IMR-90 (cell line): ENCODE measurements at regions not wholly inside any gene's neighbourhood (a gene's known extent, or its start where the extent isn't known, plus 50 kb on each side); places are given as distances from the start of the nearest gene placed in this dataset.
A peak's percentile ranks its signal among the peaks of the same experiment; 100 is the strongest.

ENCODE experiments used
- ATAC-seq: fragments of 200-7000 bp; cut with Tn5 transposase; 2 replicates; pipeline ENCODE4 v1.9.1; 2020; ENCODE audit warnings: low read depth, mild to moderate bottlenecking, moderate library complexity
- BruUV-seq: library from RNA; stranded (reverse); fragments of 400-500 nt; replicated peaks from 2 replicates; lab custom pipeline; 2021; lab: Mats Ljungman, UMichigan
- CTCF ChIA-PET: fragments of 300-600 bp; formaldehyde crosslinking; extraction: SDS; loops from one replicate; lab custom pipeline; 2021; ENCODE audit warnings: antibody characterized with exemption; lab: Yijun Ruan, JAX
- POLR2A ChIA-PET: fragments of 300-600 bp; sonication (Branson Sonifier 250); formaldehyde crosslinking; loops from one replicate; lab custom pipeline; 2022; ENCODE audit warnings: antibody characterized with exemption; ENCODE audit not compliant: unreplicated experiment; lab: Charles Lee
- DNase-seq: peaks from one replicate; pipeline ENCODE4 v3.0.0; 2013
- H2AFZ ChIP-seq: replicated peaks from 2 replicates; pipeline ENCODE3; 2013; ENCODE audit warnings: low read length, mild to moderate bottlenecking; ENCODE audit not compliant: poor library complexity
- H2AK5ac ChIP-seq: 2 replicates; pipeline ENCODE4 v1.6.1; 2013; ENCODE audit warnings: low read depth, low read length, inconsistent platforms
- H2AK9ac ChIP-seq: replicated peaks from 2 replicates; pipeline ENCODE3; 2013; ENCODE audit warnings: mild to moderate bottlenecking, low read depth, low read length, moderate library complexity; ENCODE audit not compliant: poor library complexity
- H2BK120ac ChIP-seq: 2 replicates; pipeline ENCODE4 v1.6.1; 2013; ENCODE audit warnings: low read depth, low read length, inconsistent platforms
- H2BK15ac ChIP-seq: 3 replicates; pipeline ENCODE4 v1.6.1; 2013; ENCODE audit warnings: low read depth, low read length, inconsistent platforms
- H2BK20ac ChIP-seq: 2 replicates; pipeline ENCODE4 v1.6.1; 2013; ENCODE audit warnings: low read depth, mild to moderate bottlenecking, inconsistent platforms, low read length, moderate library complexity
- H2BK5ac ChIP-seq: 2 replicates; pipeline ENCODE4 v1.6.1; 2013; ENCODE audit warnings: mild to moderate bottlenecking, low read depth, low read length, inconsistent platforms; ENCODE audit not compliant: poor library complexity, severe bottlenecking
- H3K14ac ChIP-seq: replicated peaks from 2 replicates; pipeline ENCODE4 v1.6.1; 2013; ENCODE audit warnings: low read depth, low read length, inconsistent platforms
- H3K18ac ChIP-seq: 2 replicates; pipeline ENCODE4 v1.6.1; 2013; ENCODE audit warnings: low read depth, low read length, control low read depth
- H3K23ac ChIP-seq: 2 replicates; pipeline ENCODE4 v1.6.1; 2013; ENCODE audit warnings: low read depth, low read length, inconsistent platforms
- H3K27ac ChIP-seq: 2 replicates; pipeline ENCODE4 v1.5.1; 2013; ENCODE audit warnings: mild to moderate bottlenecking, control low read depth, low read length; ENCODE audit not compliant: insufficient read depth
- H3K27me3 ChIP-seq: 2 replicates; pipeline ENCODE4 v1.6.1; 2013; ENCODE audit warnings: low read length; ENCODE audit not compliant: control insufficient read depth, insufficient read depth
- H3K36me3 ChIP-seq: 2 replicates; pipeline ENCODE4 v1.6.1; 2013; ENCODE audit warnings: low read length, mixed read lengths; ENCODE audit not compliant: control insufficient read depth, insufficient read depth
- H3K4ac ChIP-seq: 2 replicates; pipeline ENCODE4 v1.6.1; 2013; ENCODE audit warnings: low read depth, low read length, inconsistent platforms
- H3K4me1 ChIP-seq: 2 replicates; pipeline ENCODE4 v1.6.1; 2013; ENCODE audit warnings: low read length, mixed read lengths; ENCODE audit not compliant: control insufficient read depth, insufficient read depth
- H3K4me2 ChIP-seq: 2 replicates; pipeline ENCODE4 v1.6.1; 2013; ENCODE audit warnings: low read depth, mild to moderate bottlenecking, control low read depth, low read length, moderate library complexity
- H3K4me3 ChIP-seq: 2 replicates; pipeline ENCODE4 v1.5.1; 2013; ENCODE audit warnings: low read depth, mild to moderate bottlenecking, control low read depth, low read length, moderate library complexity; ENCODE audit not compliant: insufficient read depth
- H3K56ac ChIP-seq: 2 replicates; pipeline ENCODE4 v1.6.1; 2013; ENCODE audit warnings: low read length, inconsistent platforms; ENCODE audit not compliant: insufficient read depth; ENCODE audit errors: extremely low read depth
- H3K79me1 ChIP-seq, 2 experiments: 2 replicates each; pipeline ENCODE4 v1.6.1; 2013; ENCODE audit warnings: low read length in 2 of 2, inconsistent platforms in 1 of 2, low read depth in 1 of 2
- H3K9ac ChIP-seq: 2 replicates; pipeline ENCODE4 v1.6.1; 2013; ENCODE audit warnings: low read depth, low read length, control low read depth
- H3K9me1 ChIP-seq: 2 replicates; pipeline ENCODE4 v1.6.1; 2013; ENCODE audit warnings: low read length, inconsistent platforms; ENCODE audit not compliant: insufficient read depth
- H3K9me3 ChIP-seq: 2 replicates; pipeline ENCODE4 v1.6.1; 2013; ENCODE audit warnings: low read length; ENCODE audit not compliant: control insufficient read depth, insufficient read depth
- H4K20me1 ChIP-seq: 2 replicates; pipeline ENCODE4 v1.6.1; 2013; ENCODE audit warnings: low read length, inconsistent platforms; ENCODE audit not compliant: insufficient read depth
- H4K5ac ChIP-seq: 2 replicates; pipeline ENCODE4 v1.6.1; 2013; ENCODE audit warnings: mild to moderate bottlenecking, low read depth, low read length, control low read depth
- H4K8ac ChIP-seq, 2 experiments: 2 replicates each; pipeline ENCODE4 v1.6.1; 2013; ENCODE audit warnings: low read depth in 2 of 2, low read length in 2 of 2, control low read depth in 1 of 2, inconsistent platforms in 1 of 2
- H4K91ac ChIP-seq: 2 replicates; pipeline ENCODE4 v1.6.1; 2013; ENCODE audit warnings: low read depth, low read length, inconsistent platforms; ENCODE audit not compliant: insufficient read depth
- BHLHE40 ChIP-seq: fragments of 150-350 bp; IDR thresholded peaks from 2 replicates; pipeline ENCODE4 v1.6.1; 2016; ENCODE audit warnings: mild to moderate bottlenecking, low read depth, low read length
- CEBPB ChIP-seq: IDR thresholded peaks from 2 replicates; pipeline ENCODE4 v1.6.1; 2012; ENCODE audit warnings: low read depth, low read length, improper control_type of control experiment
- POLR2A ChIP-seq: IDR thresholded peaks from 2 replicates; pipeline ENCODE4 v1.6.1; 2012; ENCODE audit warnings: mild to moderate bottlenecking, low read depth, low read length
- RAD21 ChIP-seq: IDR thresholded peaks from 2 replicates; pipeline ENCODE4 v1.6.1; 2012; ENCODE audit warnings: low read length, improper control_type of control experiment
- SMC3 ChIP-seq: fragments of 150-350 bp; IDR thresholded peaks from 2 replicates; pipeline ENCODE4 v1.6.1; 2016; ENCODE audit warnings: low read depth, mild to moderate bottlenecking, antibody characterized with exemption, low read length, moderate library complexity
- WGBS, 2 experiments: methylation state at CpG; one replicate each; pipeline versions ENCODE4 v1.1.5 to v1.1.7; 2013; ENCODE audit warnings: missing lambda C conversion rate in 2 of 2; ENCODE audit not compliant: insufficient read length in 1 of 2; ENCODE audit errors: extremely low coverage in 2 of 2; 5-methylcytosine and 5-hydroxymethylcytosine counted together
- dilution Hi-C: fragments of 300-500 bp; cut with HindIII; formaldehyde crosslinking; loops from one replicate; pipeline ENCODE4 v1.14.3; 2018; ENCODE audit warnings: low sequenced_read_pairs; ENCODE audit not compliant: unreplicated experiment
- in situ Hi-C: fragments of 300-500 bp; cut with MboI; formaldehyde crosslinking; loops from 3 replicates; pipeline ENCODE4 v1.14.3; 2019; ENCODE audit warnings: low sequenced_read_pairs, inconsistent platforms, mixed read lengths
- intact Hi-C: fragments of 100-400 bp; cut with micrococcal nuclease; formaldehyde crosslinking; loops from 2 replicates; pipeline ENCODE4 v1.10.0; 2022
- TF ChIP-seq, protein P1 (sequence below): fragments of 150-350 bp; IDR thresholded peaks from 2 replicates; pipeline ENCODE4 v1.6.1; 2016; ENCODE audit warnings: low read depth, mild to moderate bottlenecking, low read length, moderate library complexity, borderline replicate concordance

DNA sequence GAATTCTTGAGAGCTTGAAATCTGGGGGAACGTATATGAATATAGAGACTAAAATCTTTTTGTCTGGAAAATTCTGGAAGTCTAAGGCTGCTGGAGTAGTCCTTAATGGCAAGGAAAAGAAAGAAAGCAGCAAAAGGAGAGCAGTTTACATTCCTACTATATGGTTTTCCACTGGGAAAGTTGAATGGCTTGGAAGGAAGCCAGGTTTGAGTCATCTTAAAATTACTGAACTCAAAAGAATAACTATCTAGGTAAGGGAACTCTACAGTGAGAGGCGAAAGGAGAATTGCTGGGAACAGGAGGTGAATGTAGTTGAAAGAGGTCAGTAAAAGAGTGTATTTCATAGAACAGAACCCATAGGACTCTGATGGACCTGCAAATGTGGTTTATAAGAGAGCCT is 258.1 kb upstream of the EDIL3 start:
- H4K91ac ChIP-seq: no peak overlapping the region

More for the DNA sequence above, 258.1 kb upstream of the EDIL3 start:
- WGBS, 2 experiments: no CpG with 5 or more reads among the region's 2 CpGs
- no peak overlapping the region for H2AK9ac ChIP-seq
- H2BK15ac ChIP-seq: no peak overlapping the region
- H3K4me2 ChIP-seq: no peak overlapping the region
- intact Hi-C loops (no loop called here), dilution Hi-C loops (no loop called here), in situ Hi-C loops (no loop called here)
- no peaks in the 10 kb centered on the region for H3K27me3 ChIP-seq
- H2BK20ac ChIP-seq: no peak overlapping the region
- H4K8ac ChIP-seq: no peak overlapping the region
- ChIA-PET POLR2A (no interaction called here), CTCF (no interaction called here)
- H3K4me3 ChIP-seq: no peak overlapping the region
- H2AFZ ChIP-seq: no peak overlapping the region
- no peak overlapping the region for H3K27ac ChIP-seq
- no peaks in the 10 kb centered on the region for H4K20me1 ChIP-seq
- no peaks in the 10 kb centered on the region for H3K36me3 ChIP-seq
- no TSS peak for BruUV-seq
- no peak overlapping the region for H3K4ac ChIP-seq
- H2BK120ac ChIP-seq: no peak overlapping the region
- H3K23ac ChIP-seq: no peak overlapping the region
- no peak overlapping the region for H2BK5ac ChIP-seq
- H3K9me1 ChIP-seq: peaks cover 2% of the 10 kb centered on the region; the same call in 1 of the 2 replicates
- H2AK5ac ChIP-seq: no peak overlapping the region
- TF ChIP-seq RAD21 (no peak), SMC3 (no peak), CEBPB (no peak), POLR2A (no peak), BHLHE40 (no peak)
- TF ChIP-seq, protein P1, sequence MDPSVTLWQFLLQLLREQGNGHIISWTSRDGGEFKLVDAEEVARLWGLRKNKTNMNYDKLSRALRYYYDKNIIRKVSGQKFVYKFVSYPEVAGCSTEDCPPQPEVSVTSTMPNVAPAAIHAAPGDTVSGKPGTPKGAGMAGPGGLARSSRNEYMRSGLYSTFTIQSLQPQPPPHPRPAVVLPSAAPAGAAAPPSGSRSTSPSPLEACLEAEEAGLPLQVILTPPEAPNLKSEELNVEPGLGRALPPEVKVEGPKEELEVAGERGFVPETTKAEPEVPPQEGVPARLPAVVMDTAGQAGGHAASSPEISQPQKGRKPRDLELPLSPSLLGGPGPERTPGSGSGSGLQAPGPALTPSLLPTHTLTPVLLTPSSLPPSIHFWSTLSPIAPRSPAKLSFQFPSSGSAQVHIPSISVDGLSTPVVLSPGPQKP: no peak
- no peaks in the 10 kb centered on the region for H3K79me1 ChIP-seq
- no peak overlapping the region for H4K5ac ChIP-seq
- H3K4me1 ChIP-seq: no peaks in the 10 kb centered on the region
- no peak overlapping the region for H3K9ac ChIP-seq
- peak; percentile 11; the same call in 1 of the 2 replicates for ATAC-seq
- DNase-seq: peak; percentile 55
- no peak overlapping the region for H3K56ac ChIP-seq
- no peak overlapping the region for H3K14ac ChIP-seq
- no peaks in the 10 kb centered on the region for H3K9me3 ChIP-seq
- no peak overlapping the region for H3K18ac ChIP-seq
